Lung (tissue), 11 donors: ENCODE measurements at regions not wholly inside any gene's neighbourhood (a gene's known extent, or its start where the extent isn't known, plus 50 kb on each side); places are given as distances from the start of the nearest gene placed in this dataset.

Experiments
- ATAC-seq: fragments of 200-7000 bp; cut with Tn5 transposase; one replicate; pipeline ENCODE4 v1.9.1; 2020; ENCODE audit warnings: moderate number of reproducible peaks; ENCODE audit not compliant: insufficient read depth, low FRiP score
- DNase-seq, 3 donors: peaks; one replicate each; pipeline ENCODE4 v3.0.0-alpha.2; 2013 to 2017
- H3K27ac ChIP-seq, 2 donors: one replicate each; pipeline ENCODE4 v1.5.1; 2013; ENCODE audit warnings: mild to moderate bottlenecking in 2 of 2, moderate library complexity in 2 of 2, control low read depth in 1 of 2, inconsistent platforms in 1 of 2, low read depth in 1 of 2, low read length in 1 of 2
- H3K27me3 ChIP-seq, 3 donors: one replicate each; pipeline ENCODE4 v1.5.1; 2013; ENCODE audit warnings: low read length in 2 of 3; ENCODE audit not compliant: control insufficient read depth in 3 of 3, insufficient read depth in 3 of 3
- H3K36me3 ChIP-seq, 4 donors: one replicate each; pipeline ENCODE4 v1.5.1; 2013; ENCODE audit warnings: low read length in 4 of 4, mild to moderate bottlenecking in 1 of 4, moderate library complexity in 1 of 4; ENCODE audit not compliant: control insufficient read depth in 4 of 4, insufficient read depth in 4 of 4
- H3K4me1 ChIP-seq, 5 donors: one replicate each; pipeline ENCODE4 v1.5.1; 2013; ENCODE audit warnings: low read length in 5 of 5, mild to moderate bottlenecking in 2 of 5, moderate library complexity in 1 of 5; ENCODE audit not compliant: control insufficient read depth in 5 of 5, insufficient read depth in 5 of 5
- H3K4me3 ChIP-seq: one replicate; pipeline ENCODE4 v1.5.1; 2013; ENCODE audit warnings: mild to moderate bottlenecking, control low read depth, moderate library complexity
- H3K9ac ChIP-seq, 2 donors: one replicate each; pipeline ENCODE4 v1.5.1; 2013; ENCODE audit warnings: low read length in 2 of 2, control low read depth in 1 of 2; ENCODE audit not compliant: insufficient read depth in 1 of 2
- H3K9me3 ChIP-seq, 4 donors: one replicate each; pipeline ENCODE4 v1.5.1; 2013; ENCODE audit warnings: low read length in 3 of 4, mild to moderate bottlenecking in 1 of 4, moderate library complexity in 1 of 4; ENCODE audit not compliant: control insufficient read depth in 4 of 4, insufficient read depth in 3 of 4
- WGBS, 2 donors: extraction: QIAGEN DNeasy Blood & Tissue Kit; methylation state at CpG; one replicate each; pipeline ENCODE4 v1.1.7; 2013; 5-methylcytosine and 5-hydroxymethylcytosine counted together
- TF ChIP-seq, protein P1 (sequence below): IDR thresholded peaks from 2 replicates; pipeline ENCODE4 v1.5.1; 2012; ENCODE audit warnings: mild to moderate bottlenecking; ENCODE audit errors: control extremely low read depth, extremely low read depth
- donor health status: control.
- donor health status: control.
- donor health status: Bipolar disorder and iron deficiency.
- donor health status: healthy.
- donor health status: DM: yes; HTN: yes; CAD: no.

DNA sequence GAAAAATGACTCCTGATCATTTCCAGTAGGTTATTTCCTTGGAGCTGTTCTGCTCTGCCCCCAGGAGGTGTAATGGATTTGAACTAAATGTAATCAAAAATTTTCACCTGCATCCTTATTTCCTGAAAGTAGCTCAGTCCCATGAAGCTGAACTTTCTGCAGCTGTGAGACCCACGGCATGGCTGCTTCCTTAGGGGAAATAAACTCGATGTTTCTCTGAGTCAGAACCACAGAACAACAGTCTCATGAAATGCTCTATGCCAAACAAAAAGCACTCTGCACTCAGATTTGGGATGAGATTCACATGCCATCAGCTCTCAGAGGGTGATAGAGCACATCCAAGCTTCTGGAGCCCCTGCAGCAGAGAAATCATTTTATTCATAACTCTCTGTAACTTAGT lies 224.1 kb upstream of the PLEKHG7 start:
- TF ChIP-seq, protein P1, sequence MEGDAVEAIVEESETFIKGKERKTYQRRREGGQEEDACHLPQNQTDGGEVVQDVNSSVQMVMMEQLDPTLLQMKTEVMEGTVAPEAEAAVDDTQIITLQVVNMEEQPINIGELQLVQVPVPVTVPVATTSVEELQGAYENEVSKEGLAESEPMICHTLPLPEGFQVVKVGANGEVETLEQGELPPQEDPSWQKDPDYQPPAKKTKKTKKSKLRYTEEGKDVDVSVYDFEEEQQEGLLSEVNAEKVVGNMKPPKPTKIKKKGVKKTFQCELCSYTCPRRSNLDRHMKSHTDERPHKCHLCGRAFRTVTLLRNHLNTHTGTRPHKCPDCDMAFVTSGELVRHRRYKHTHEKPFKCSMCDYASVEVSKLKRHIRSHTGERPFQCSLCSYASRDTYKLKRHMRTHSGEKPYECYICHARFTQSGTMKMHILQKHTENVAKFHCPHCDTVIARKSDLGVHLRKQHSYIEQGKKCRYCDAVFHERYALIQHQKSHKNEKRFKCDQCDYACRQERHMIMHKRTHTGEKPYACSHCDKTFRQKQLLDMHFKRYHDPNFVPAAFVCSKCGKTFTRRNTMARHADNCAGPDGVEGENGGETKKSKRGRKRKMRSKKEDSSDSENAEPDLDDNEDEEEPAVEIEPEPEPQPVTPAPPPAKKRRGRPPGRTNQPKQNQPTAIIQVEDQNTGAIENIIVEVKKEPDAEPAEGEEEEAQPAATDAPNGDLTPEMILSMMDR = no peak
- no peak for DNase-seq
- H3K27ac ChIP-seq = no peak overlapping the region
- no peak overlapping the region for H3K9ac ChIP-seq
- no peaks in the 10 kb centered on the region for H3K27me3 ChIP-seq
- ATAC-seq = no peak
- H3K4me3 ChIP-seq = no peak overlapping the region
- H3K4me1 ChIP-seq = no peaks in the 10 kb centered on the region
- no peaks in the 10 kb centered on the region for H3K9me3 ChIP-seq
- no peaks in the 10 kb centered on the region for H3K36me3 ChIP-seq
- WGBS, 2 donors = 21 to 41% methylated on average over 2 of the region's 2 CpGs

DNA sequence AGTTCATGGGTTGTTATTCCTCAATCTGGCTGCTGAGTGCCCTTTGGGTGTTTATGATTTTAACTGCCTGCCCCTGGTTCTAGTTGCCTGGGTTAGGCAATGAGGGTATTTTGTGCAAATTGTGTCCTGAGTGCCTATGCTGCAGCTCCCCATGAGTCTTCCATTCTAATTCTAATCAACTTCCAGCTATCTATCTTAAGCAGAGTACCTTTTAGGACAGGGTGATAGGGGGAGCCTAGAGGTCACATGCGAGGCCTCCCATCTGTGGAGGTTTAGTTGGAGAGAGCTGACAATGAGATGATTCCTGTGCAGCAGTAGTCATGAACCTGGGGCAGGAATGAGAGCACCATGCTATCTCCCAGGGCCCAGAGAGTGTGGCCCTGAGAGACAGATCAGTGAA lies 225.9 kb upstream of the PLEKHG7 start:
- TF ChIP-seq, protein P1 = no peak
- Histone ChIP-seq H3K4me1 (no peaks in the 10 kb centered on the region), H3K4me3 (no peak overlapping the region), H3K9ac (no peak overlapping the region), H3K9me3 (no peaks in the 10 kb centered on the region), H3K36me3 (no peaks in the 10 kb centered on the region), H3K27me3 (no peaks in the 10 kb centered on the region), H3K27ac (no peak overlapping the region)
- DNase-seq = no peak
- no peak for ATAC-seq
- 90 to 99% methylated on average over 1 of the region's 1 CpG for WGBS, 2 donors

DNA sequence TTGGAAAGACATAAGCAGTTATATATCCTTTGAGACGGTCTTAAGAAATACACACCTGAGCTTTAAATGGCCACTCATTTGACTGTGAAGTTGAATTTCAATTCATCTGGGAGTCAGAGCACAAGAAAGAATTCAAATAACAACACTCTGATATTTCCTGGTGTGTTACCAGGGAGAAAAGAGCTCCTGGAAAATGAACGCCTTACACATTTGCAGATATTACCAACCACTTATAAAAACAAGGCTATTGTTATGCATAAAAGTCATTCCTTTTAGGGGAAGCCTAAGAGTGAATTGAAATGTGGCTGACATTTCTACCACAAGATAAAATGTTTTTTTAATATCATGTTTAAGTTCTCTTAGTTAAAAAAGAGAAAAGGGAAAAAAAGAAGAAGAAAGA lies 229.2 kb upstream of the PLEKHG7 start:
- Histone ChIP-seq H3K27ac (no peak overlapping the region), H3K9me3 (no peaks in the 10 kb centered on the region), H3K9ac (no peak overlapping the region), H3K4me1 (peaks cover 0 to 10% (median 2%) of the 10 kb centered on the region in 5 donors), H3K27me3 (no peaks in the 10 kb centered on the region), H3K4me3 (no peak overlapping the region), H3K36me3 (no peaks in the 10 kb centered on the region)
- DNase-seq = no peak
- ATAC-seq = no peak
- TF ChIP-seq, protein P1 = no peak
- WGBS, 2 donors = 75 to 97% methylated on average over 2 of the region's 2 CpGs

DNA sequence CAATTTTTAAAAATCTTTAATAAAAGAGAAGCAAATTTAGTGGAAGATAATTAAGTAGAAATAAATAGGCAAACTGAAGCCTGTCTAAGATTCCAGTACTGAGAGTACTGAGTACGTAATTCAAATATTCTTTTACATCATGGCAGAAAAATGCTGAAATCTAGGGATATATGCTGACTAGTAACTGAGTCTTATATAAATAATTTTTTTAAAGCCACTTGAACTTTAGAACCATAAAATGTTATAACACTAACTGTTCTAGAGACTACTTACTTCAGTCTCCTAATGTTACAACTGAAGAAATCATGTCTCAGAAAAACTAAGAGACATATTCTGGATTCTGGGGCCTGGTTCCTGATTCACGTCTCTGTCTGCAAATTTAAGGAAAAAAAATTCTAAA lies 230.6 kb upstream of the PLEKHG7 start:
- TF ChIP-seq, protein P1 = no peak
- 96 to 97% methylated on average over 2 of the region's 2 CpGs for WGBS, 2 donors

More for the DNA sequence above, 230.6 kb upstream of the PLEKHG7 start:
- Histone ChIP-seq H3K4me1 (peaks cover 0 to 14% (median 2%) of the 10 kb centered on the region in 5 donors), H3K9ac (no peak overlapping the region), H3K36me3 (no peaks in the 10 kb centered on the region), H3K27ac (no peak overlapping the region), H3K27me3 (no peaks in the 10 kb centered on the region), H3K9me3 (no peaks in the 10 kb centered on the region), H3K4me3 (no peak overlapping the region)
- ATAC-seq (no peak), DNase-seq (no peak)
